Activated naive CD4-positive, alpha-beta T cell treated with anti-CD3 and anti-CD28 coated beads, Interleukin-2, amount 50 U/mL, for 72 hours (primary cell): ENCODE measurements at regions not wholly inside any gene's neighbourhood (a gene's known extent, or its start where the extent isn't known, plus 50 kb on each side); places are given as distances from the start of the nearest gene placed in this dataset.

Source experiments
- ATAC-seq, 2 donors: fragments of 150-1000 bp; cut with Tn5 transposase; 2 replicates each; pipeline ENCODE4 v1.10.0; 2021; ENCODE audit warnings: mild to moderate bottlenecking in 2 of 2, moderate library complexity in 2 of 2
- DNase-seq, 2 donors: peaks; one replicate each; pipeline ENCODE4 v3.0.0; 2021 to 2022; ENCODE audit warnings: low spot score in 2 of 2
- H3K27ac Mint-ChIP-seq, 2 donors: one replicate each; pipeline ENCODE4 v1.8.0; 2022; ENCODE audit warnings: mild to moderate bottlenecking in 2 of 2, mixed read lengths in 2 of 2
- H3K36me3 Mint-ChIP-seq, 2 donors: one replicate each; pipeline ENCODE4 v1.8.0; 2022; ENCODE audit warnings: mixed read lengths in 2 of 2
- H3K9me3 Mint-ChIP-seq, 2 donors: one replicate each; pipeline ENCODE4 v1.8.0; 2022; ENCODE audit warnings: mixed read lengths in 2 of 2

DNA sequence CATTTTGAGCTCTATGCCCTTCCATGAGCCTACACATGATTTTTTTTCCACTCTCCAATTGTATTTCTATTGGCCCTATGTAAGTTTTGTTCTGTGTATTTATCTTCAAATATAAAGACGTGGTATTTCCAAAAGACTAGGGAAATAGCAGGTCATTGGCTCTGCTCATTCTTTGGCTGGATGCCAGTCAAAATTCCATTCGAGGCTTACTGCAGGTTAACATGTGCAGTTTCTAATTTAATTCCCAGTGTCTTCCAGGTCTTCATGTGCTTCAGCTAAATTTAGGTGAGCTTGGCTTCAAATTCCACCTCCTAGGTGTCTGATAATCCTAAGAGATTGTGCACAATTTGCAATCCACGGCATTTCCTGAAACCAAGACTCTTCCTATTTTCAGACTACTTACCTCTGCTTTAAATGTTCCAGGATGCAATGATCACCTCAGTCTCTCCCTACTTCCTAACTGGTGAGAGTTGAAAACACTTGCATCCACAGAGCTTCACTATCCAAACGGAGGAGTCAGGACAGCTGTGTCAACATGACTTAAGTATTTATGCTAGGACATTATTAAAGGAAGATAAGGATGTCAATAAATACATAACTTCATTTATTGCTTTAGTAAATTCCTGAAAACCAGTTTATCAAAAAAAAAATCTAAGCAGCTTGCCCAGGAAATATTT lies 236.1 kb downstream of the COL12A1 start:
- ATAC-seq, result no peak
- no peak overlapping the region for H3K27ac Mint-ChIP-seq
- peaks cover 5 to 24% of the 10 kb centered on the region in 2 donors for H3K9me3 Mint-ChIP-seq
- no peak for DNase-seq
- H3K36me3 Mint-ChIP-seq, result no peaks in the 10 kb centered on the region

DNA sequence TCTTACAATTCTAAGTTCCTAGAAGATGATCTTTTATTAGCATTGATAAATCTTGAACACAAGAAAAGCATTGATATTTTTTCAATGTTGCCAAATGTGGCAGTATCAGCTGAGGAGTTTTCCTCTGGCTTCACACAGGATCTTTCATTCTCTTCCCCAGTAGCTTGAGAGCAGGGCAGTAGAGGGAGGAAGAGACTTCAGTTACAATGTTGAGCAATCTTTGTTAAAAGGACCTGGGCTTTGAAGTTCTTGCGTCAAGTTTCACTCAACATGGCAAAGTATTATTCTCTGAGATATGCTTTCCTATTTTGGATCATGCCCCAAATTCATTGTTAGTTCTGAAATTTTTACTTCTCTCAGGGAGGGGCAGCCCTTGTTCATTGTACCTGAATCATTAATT lies 238.0 kb downstream of the COL12A1 start:
- H3K9me3 Mint-ChIP-seq, result peaks cover 11 to 15% of the 10 kb centered on the region in 2 donors
- ATAC-seq (no peak), DNase-seq (no peak)
- H3K27ac Mint-ChIP-seq, result no peak overlapping the region
- no peaks in the 10 kb centered on the region for H3K36me3 Mint-ChIP-seq

DNA sequence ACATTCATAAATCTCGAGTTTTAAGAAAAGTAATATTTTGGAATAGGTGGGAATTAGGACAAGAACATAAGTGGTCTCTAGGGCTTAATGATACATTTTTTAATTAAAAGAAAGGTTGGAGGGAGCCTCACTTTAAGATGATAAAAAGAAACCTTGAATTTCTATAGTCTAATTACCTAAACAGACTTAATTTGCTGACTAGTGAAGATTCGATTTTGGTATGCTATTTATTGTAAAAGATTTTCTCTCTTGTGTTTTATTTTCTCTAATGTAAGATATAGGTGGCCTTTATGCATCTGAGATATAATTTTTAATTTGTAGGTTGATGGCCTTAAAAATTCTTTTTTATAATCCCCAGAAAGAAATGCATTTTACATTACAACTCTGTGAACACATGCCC lies 239.1 kb downstream of the COL12A1 start:
- ATAC-seq (no peak), DNase-seq (no peak)
- Mint-ChIP-seq H3K27ac (no peak overlapping the region), H3K36me3 (no peaks in the 10 kb centered on the region), H3K9me3 (peaks cover 14 to 15% of the 10 kb centered on the region in 2 donors)

DNA sequence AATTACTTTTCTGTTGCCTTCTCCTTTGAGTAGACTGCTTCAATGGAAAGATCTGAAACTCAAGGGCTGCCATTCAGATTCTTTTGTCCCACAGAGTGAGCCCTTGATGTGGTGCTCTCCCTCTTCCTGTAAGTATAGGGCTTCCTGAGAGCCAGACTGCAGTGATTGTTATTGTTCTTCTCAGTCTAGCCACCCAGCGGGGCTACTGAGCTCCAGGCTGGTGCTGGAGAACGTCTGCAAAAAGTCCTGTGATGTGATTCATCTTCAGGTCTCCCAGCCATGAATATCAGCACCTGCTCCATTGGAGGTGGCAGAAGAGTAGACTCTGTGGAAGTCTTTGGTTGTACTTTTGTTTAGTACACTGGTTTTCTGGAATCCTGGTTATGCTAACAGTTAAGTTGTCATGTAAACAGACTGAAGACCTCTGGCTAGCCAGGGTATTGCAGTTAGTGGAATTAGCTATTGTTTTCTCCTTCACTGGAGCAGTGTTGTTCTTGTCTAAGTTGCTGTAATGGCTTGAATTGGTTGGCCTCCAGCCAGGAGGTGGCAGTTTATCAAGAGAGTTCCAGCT lies 240.9 kb downstream of the COL12A1 start:
- Mint-ChIP-seq H3K36me3 (no peaks in the 10 kb centered on the region), H3K27ac (no peak overlapping the region), H3K9me3 (peaks cover 14 to 15% of the 10 kb centered on the region in 2 donors)
- DNase-seq (no peak), ATAC-seq (no peak)

DNA sequence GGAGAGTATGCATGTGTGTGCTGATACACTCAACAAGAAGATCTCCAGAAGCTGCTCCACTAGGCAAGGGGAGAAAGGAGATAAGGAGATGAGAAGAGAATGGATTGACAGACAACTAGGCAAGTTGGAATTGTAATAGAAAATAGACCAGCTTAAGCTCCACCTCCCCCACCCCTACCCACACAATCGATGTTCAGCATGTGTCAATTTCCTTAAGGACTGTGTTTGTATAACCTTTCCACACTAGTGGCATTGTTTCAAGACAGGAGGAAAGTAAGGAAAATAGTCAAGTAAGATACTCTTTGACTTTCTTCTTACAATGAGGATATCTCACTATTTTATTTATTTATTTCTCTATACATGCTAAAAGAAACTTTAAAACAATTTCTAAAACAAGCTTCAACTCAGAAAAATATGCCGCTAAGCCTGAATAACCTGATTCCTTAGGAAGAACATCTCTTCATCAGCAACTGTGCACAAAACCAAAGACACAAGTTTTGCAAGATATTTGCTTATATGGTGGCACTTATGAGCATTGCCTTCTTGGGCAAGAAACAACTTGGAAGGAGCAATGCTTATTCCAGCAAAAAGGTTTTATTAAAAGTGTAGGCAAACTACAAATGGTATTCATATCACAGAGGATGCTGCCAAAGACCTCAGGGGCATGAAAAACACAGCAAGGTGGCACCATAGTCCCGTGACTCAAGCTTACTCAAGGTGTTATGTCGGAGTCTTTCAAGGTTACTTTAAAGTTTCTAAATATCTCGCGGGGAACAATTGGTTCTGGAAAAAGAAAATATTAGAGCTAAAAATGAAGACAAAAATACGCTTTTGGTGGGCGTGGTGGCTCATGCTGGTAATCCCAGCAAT lies 249.1 kb downstream of the COL12A1 start:
- ATAC-seq (no peak), DNase-seq (no peak)
- H3K9me3 Mint-ChIP-seq, result peaks cover 0 to 8% of the 10 kb centered on the region in 2 donors
- no peaks in the 10 kb centered on the region for H3K36me3 Mint-ChIP-seq
- no peak overlapping the region for H3K27ac Mint-ChIP-seq

DNA sequence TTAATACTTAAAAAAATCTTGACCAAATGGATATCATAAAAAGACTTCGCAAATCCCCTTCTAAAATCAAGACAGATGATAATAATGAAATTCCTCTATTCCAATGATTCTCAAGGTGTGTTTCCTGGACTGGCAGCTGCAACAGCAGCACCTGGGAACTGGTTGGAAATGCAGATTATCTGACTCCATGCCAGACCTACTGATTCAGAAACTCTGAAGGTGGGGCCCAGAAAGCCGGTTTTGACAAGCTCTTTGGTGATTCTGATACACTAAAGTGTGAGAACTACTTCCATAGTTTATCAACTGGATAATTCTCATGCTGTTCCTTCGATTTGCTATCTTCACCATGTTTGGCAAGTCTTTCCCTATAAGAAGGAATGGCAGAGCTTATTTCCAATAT lies 252.1 kb downstream of the COL12A1 start:
- no peak for DNase-seq
- peaks cover 9 to 13% of the 10 kb centered on the region in 2 donors for H3K9me3 Mint-ChIP-seq
- H3K36me3 Mint-ChIP-seq, result no peaks in the 10 kb centered on the region
- H3K27ac Mint-ChIP-seq, result no peak overlapping the region
- no peak for ATAC-seq

DNA sequence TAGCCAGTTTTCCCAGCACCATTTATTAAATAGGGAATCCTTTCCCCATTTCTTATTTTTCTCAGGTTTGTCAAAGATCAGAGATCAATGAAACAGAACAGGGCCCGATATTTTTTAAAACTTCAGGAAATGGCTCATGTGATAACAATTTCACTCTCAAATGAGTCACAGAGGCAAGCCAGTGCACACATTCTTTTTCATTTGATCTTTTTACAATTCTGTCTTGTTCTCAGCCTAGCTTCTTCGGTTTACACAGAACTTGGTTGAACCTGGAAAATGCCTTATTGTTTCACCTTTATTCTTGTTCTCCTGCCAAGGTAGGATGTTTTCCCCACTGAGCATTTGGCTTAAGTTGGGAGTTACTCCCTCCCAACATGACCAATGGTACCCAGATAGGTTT lies 258.9 kb downstream of the COL12A1 start:
- DNase-seq, result no peak
- Mint-ChIP-seq H3K36me3 (no peaks in the 10 kb centered on the region), H3K27ac (no peak overlapping the region), H3K9me3 (peaks cover 4 to 13% of the 10 kb centered on the region in 2 donors)
- ATAC-seq, result no peak

DNA sequence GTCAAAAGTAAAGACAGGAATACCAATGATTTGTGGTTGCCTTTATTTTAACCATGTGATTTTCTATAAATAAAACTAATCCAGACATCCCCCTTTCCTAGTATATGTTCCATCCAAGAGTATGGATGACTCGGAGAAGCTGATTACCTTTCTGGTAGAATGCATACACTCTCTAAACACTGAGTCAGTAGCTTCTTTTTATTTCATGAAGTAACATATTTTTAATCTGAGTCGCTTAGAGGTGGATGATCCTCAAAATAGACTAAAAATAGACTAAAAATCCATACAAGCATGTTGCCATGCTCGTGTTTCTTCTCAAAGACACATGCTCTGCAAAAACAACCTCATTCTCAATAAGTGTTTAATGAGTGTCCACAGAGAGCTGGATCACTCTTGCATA lies 263.7 kb downstream of the COL12A1 start:
- H3K36me3 Mint-ChIP-seq, result no peaks in the 10 kb centered on the region
- DNase-seq, result no peak
- H3K27ac Mint-ChIP-seq, result no peak overlapping the region
- no peak for ATAC-seq
- H3K9me3 Mint-ChIP-seq, result no peaks in the 10 kb centered on the region

DNA sequence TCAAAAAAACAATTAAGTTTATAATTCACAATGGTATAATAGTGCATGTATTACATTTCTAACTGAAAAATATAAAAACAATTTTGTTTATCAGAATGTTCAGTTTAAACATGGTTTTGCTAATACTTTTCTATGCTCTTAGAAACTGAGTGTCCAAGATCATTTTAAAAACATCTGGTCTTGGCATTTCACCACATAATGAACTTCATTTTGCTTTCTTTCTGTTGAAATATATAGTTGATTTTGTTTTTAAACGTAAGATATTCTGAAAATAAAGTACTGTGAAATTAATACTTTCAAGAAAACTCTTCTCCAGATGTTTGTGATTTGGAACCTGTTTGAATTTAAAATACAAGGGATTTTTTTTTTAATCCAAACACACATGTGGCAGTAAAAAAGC lies 264.4 kb downstream of the COL12A1 start:
- no peak for DNase-seq
- H3K9me3 Mint-ChIP-seq, result no peaks in the 10 kb centered on the region
- no peak overlapping the region for H3K27ac Mint-ChIP-seq
- H3K36me3 Mint-ChIP-seq, result no peaks in the 10 kb centered on the region
- ATAC-seq, result no peak

DNA sequence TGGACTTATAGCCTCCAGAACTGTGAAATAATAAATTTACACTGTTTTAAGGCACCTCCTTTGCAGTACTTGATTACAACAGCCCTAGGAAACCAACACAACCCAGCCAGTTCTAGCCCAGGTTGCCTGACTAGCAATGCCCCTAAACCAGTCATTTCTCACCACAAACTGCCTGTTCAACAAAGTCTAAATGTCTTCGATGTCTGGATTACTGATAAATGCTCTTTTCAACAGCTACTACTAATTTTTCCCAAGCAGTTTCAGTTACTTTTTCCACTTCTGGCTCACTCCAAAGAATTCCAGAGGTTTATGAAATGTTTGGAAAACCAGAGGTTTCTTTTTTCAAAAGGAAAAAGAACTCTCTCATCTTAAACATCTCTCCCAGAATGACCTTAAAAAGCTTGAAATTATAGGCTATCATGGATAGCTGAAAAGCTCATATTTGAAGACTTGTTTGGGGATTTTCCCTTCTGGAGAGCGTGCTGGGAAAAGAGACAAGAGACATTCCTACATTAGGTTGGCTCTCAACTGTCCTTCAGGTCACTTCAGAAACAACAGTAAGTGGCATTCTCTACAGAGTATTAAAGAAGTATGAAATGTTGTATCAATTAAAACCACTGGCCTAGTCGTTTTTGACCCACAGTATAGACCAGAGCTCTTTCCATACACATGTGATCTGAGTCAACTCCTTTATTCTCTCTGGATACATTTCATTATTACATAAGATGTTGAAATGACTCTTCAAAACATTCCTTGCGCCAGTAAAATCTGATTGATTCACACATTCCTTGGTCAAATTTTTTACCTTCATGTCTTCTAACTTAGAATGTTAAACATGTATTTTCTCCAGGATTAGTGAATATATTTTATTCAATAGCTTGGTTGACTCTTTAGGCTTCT lies 265.9 kb downstream of the COL12A1 start:
- no peak for DNase-seq
- Mint-ChIP-seq H3K36me3 (no peaks in the 10 kb centered on the region), H3K9me3 (peaks cover 0 to 4% of the 10 kb centered on the region in 2 donors), H3K27ac (no peak overlapping the region)
- no peak for ATAC-seq

DNA sequence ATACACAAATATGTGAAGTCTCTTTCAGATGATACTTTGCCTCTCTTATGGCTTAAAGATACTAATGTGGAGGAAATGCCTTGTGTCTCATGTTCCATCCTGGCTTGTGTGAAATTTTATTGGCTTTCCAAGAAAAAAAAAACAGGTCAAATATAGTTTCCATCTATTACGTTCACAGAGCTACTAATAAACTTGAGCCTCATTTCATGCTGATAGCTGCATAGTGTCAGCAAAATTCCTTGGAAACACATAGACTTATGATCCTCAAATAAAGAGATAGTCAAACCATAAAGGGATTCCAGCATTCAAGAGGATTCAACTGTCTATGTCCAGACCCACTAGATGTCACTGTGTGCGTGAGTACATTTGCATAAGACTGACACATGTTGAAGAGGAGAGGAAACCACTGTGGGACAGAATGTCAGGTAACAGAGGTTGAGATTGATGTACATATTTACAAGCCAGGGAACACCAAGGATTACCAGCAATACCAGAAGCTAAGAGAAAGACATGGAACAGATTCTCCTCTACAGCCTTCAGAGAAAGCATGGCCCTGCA lies 266.6 kb downstream of the COL12A1 start:
- H3K27ac Mint-ChIP-seq, result no peak overlapping the region
- ATAC-seq (no peak), DNase-seq (no peak)
- no peaks in the 10 kb centered on the region for H3K36me3 Mint-ChIP-seq
- H3K9me3 Mint-ChIP-seq, result peaks cover 0 to 4% of the 10 kb centered on the region in 2 donors

DNA sequence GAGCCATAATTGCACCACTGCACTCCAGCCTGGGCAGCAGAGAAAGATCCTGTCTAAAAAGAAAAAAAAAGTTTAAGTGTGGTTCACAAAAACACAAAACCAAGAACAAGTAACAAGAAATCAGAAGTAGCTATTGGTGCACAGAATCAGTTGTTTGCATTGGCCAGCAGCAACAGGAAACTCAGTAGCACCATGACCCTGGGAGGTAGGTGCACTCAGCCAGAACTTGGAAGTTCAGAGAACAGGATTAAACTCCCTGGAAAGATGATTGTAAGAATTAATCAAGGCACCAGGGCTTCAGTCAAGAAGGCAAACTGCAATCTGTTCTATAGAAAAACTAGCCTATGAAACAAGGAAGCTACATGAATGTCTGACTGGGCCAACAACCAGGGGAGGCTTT lies 267.9 kb downstream of the COL12A1 start:
- no peak for DNase-seq
- ATAC-seq, result no peak
- H3K36me3 Mint-ChIP-seq, result no peaks in the 10 kb centered on the region
- peaks cover 0 to 4% of the 10 kb centered on the region in 2 donors for H3K9me3 Mint-ChIP-seq
- no peak overlapping the region for H3K27ac Mint-ChIP-seq

DNA sequence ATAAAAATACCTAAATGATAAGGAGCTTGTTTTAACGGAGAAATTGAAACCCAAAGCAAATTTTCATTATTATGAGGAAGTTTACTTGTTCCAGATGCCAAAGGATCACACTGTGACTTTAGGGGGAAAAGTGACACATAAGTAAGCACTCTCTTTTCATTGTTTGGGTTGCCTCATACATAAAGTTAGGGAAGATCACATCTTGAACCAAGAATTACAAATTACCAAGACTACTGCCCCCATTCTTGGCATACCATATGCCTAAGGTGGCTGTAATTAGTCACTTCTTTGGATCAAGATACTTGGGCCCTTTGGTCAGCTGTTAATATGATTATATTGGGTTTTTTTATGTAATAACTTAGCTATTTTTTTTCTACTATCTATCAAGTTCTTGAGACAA lies 269.0 kb downstream of the COL12A1 start:
- peaks cover 0 to 4% of the 10 kb centered on the region in 2 donors for H3K9me3 Mint-ChIP-seq
- DNase-seq (no peak), ATAC-seq (no peak)
- H3K36me3 Mint-ChIP-seq, result no peaks in the 10 kb centered on the region
- H3K27ac Mint-ChIP-seq, result no peak overlapping the region

DNA sequence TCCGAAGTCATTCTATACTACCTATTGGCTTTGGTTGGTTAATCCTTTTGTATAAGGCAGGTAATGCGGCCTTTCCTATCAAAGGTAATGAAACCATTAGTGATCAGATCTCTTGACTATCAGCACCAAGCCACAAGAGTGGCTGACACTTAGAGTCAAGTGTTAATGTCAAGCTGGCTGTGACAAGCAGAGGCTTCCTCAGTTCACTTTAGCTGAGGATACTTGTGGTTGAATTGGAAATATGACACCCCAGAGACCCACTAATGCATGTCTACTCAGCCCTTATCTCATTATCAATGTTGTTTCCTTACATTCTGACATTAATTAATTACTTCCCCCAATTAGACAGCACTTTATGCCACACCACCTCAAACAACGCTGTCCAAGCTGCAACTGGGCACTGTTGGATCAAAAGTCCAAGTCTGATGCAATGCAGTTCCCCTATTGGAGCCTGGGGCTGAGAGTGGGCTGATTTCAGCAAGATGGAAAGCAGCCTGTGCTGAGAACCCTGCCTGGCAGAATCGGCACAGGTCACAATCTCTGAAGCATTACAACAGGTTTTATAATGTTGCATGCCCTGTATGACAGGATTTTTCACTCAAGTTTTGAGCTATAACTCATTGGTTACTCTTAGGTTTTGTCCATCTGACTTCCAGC lies 273.5 kb downstream of the COL12A1 start:
- no peak for ATAC-seq
- no peak for DNase-seq
- peaks cover 0 to 4% of the 10 kb centered on the region in 2 donors for H3K9me3 Mint-ChIP-seq
- H3K27ac Mint-ChIP-seq, result no peak overlapping the region
- no peaks in the 10 kb centered on the region for H3K36me3 Mint-ChIP-seq

DNA sequence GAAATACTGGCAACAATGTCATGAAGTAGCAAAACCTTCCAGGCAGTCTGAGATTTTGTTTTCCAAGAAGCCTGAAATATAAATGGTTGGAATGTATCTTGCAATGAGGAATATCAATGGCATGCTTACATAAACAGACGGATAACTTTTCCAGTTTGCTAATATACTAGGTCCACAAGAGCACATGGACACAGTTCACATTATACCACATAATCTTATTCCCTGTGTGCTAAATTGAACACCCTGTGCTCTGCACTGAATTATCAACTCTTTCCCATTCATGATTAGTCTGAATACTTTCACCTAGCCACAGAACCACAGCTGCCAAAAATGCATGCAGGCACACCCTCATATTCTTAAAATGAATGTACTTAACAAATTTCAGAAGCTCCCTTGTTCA lies 274.3 kb downstream of the COL12A1 start:
- Mint-ChIP-seq H3K9me3 (peaks cover 0 to 4% of the 10 kb centered on the region in 2 donors), H3K36me3 (no peaks in the 10 kb centered on the region), H3K27ac (no peak overlapping the region)
- DNase-seq (no peak), ATAC-seq (no peak)

DNA sequence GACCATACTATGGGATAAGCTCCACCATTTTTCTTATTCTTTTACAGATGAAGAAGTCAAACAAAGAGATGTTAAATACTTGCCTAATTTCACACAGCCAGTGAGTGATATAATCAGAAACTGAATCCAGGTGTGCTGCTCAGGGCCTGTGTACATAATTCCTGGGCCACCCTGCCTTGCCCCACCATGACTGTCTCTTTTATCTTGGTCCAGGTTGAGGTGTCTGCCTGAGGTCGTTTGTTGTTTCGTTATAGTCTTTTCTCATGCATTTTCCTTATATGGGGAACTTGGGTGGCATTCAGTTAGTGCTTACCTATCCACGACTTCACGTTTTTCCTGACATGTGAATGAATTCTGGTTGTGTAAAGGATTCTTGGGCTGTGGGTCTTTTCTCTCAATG lies 277.6 kb downstream of the COL12A1 start:
- Mint-ChIP-seq H3K9me3 (no peaks in the 10 kb centered on the region), H3K36me3 (no peaks in the 10 kb centered on the region), H3K27ac (no peak overlapping the region)
- ATAC-seq, result no peak
- no peak for DNase-seq
